ENCODE measurements at regions not wholly inside any gene's neighbourhood (a gene's known extent, or its start where the extent isn't known, plus 50 kb on each side); places are given as distances from the start of the nearest gene placed in this dataset.

GRCh38 chr4:89661173-89661899, 175.6 kb downstream of the SNCA start:
- TF ChIP-seq CTCF (IDR thresholded peaks at IDR 0.05) (no peak), POLR2A (IDR thresholded peaks at IDR 0.05) (no peak), POLR2AphosphoS5 (IDR thresholded peaks at IDR 0.05) (no peak), EP300 (IDR thresholded peaks at IDR 0.05) (no peak)
